ENCODE measurements at regions not wholly inside any gene's neighbourhood (a gene's known extent, or its start where the extent isn't known, plus 50 kb on each side); places are given as distances from the start of the nearest gene placed in this dataset.
"Not testable (repeated sequence)": the region's sequence is repeated elsewhere in the genome, so short reads cannot be mapped to it uniquely, and the experiment has no call there.

DNA sequence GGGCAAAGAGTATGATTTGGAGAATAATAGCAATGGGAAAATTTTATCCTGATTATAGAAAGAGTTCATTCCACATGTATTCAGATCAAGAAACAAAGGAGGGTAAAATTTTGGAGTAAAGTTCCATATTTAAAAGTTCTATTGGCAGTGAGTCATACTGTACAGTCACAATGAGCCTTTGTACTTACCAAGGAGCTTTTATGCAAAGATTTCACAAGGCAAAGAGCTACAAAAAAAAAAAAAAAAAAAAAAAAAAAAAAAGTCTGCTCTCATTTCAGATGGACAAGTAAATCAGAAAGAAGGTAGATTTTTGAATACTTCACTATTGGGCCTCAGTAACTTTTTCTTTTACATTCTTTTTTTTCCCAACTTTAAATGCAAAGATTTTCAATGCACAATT, 1802.2 kb upstream of the PIK3C3 start:
- no peaks in the 10 kb centered on the region for H3K36me3 ChIP-seq (ENCODE audit: low read depth, missing control alignments)
- no peaks in the 10 kb centered on the region for H3K27me3 ChIP-seq
- intact Hi-C loops (cut with DNase I; ENCODE audit: low total_unique reads), result no loop called here
- no peaks in the 10 kb centered on the region for H3K9me3 ChIP-seq
- no peak overlapping the region for H3K27ac ChIP-seq
- TF ChIP-seq, protein P1, sequence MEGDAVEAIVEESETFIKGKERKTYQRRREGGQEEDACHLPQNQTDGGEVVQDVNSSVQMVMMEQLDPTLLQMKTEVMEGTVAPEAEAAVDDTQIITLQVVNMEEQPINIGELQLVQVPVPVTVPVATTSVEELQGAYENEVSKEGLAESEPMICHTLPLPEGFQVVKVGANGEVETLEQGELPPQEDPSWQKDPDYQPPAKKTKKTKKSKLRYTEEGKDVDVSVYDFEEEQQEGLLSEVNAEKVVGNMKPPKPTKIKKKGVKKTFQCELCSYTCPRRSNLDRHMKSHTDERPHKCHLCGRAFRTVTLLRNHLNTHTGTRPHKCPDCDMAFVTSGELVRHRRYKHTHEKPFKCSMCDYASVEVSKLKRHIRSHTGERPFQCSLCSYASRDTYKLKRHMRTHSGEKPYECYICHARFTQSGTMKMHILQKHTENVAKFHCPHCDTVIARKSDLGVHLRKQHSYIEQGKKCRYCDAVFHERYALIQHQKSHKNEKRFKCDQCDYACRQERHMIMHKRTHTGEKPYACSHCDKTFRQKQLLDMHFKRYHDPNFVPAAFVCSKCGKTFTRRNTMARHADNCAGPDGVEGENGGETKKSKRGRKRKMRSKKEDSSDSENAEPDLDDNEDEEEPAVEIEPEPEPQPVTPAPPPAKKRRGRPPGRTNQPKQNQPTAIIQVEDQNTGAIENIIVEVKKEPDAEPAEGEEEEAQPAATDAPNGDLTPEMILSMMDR (IDR thresholded peaks at IDR 0.05), result no peak
- no peak for TF ChIP-seq POLR2A (IDR thresholded peaks at IDR 0.05)
- DNase-seq, result no peak
- H3K4me1 ChIP-seq, result no peaks in the 10 kb centered on the region
- H3K4me3 ChIP-seq, result no peak overlapping the region

DNA sequence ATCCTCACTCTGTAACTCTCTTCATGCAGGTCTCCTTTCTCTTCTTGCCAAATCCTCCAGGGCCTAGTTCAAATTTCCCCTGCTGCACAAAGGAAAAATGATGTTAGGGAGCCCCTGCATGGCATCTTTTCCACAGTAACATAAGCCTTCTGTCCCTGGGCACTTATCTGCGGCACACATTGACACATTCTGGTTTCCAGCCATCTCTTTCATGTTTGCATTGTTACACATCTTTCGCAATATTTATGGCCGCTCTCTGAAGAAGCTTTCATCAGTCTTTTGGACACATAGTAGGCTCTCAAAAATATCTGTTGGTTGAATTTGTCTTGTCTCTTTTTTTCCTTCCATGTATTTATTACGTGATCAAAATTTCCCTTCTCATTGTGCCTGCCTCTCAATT, 1806.1 kb upstream of the PIK3C3 start:
- intact Hi-C loops (cut with DNase I; ENCODE audit: low total_unique reads), result no loop called here
- no peak overlapping the region for H3K27ac ChIP-seq
- H3K4me3 ChIP-seq, result no peak overlapping the region
- TF ChIP-seq, protein P1 (IDR thresholded peaks at IDR 0.05), result no peak
- TF ChIP-seq POLR2A (IDR thresholded peaks at IDR 0.05), result no peak
- no peaks in the 10 kb centered on the region for H3K27me3 ChIP-seq
- H3K9me3 ChIP-seq, result no peaks in the 10 kb centered on the region
- no peaks in the 10 kb centered on the region for H3K36me3 ChIP-seq (ENCODE audit: low read depth, missing control alignments)
- WGBS, 2 donors, result 83 to 95% methylated on average over 4 of the region's 4 CpGs
- no peak for DNase-seq
- H3K4me1 ChIP-seq, result no peaks in the 10 kb centered on the region

DNA sequence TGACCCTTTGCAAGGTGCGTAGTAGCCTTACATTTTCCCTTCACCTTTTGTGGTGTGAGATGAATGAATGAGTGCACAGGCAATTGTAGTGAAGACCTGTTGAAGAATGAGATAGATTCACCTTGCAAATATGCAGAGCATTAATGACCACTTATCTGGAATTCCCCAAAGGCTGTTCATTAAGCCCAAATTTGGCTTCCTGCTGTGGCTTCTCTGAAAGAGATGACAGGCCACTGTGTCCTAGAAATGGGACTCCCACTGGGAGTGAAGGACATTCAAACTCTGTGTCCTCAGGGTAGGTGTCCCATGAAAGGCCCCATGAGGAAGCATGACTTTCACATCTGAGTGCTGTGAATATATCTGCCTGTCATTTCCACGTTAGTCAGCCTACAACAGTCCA, 1821.8 kb upstream of the PIK3C3 start:
- no peak for DNase-seq
- WGBS, 2 donors, result 85 to 95% methylated on average over 2 of the region's 2 CpGs
- TF ChIP-seq POLR2A (IDR thresholded peaks at IDR 0.05), result no peak
- TF ChIP-seq, protein P1 (IDR thresholded peaks at IDR 0.05), result no peak
- Histone ChIP-seq H3K27me3 (no peaks in the 10 kb centered on the region), H3K4me3 (no peak overlapping the region), H3K9me3 (no peaks in the 10 kb centered on the region), H3K36me3 (ENCODE audit: low read depth, missing control alignments) (no peaks in the 10 kb centered on the region), H3K27ac (no peak overlapping the region), H3K4me1 (no peaks in the 10 kb centered on the region)
- intact Hi-C loops (cut with DNase I; ENCODE audit: low total_unique reads), result no loop called here

DNA sequence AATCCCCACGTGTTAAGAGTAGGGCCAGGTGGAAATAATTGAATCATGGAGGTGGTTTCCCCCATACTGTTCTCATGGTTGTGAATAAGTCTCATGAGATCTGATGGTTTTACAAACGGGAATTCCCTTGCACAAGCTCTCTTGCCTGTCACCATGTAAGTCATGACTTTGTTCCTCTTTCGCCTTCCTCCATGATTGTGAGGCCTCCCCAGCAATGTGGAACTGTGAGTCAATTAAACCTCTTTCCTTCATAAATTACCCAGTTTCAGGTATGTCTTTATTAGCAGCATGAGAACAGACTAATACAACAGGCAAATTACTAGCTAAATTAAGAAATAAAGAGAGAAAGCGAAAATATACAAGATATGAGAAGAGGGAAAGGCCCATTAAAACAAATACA, 1822.6 kb upstream of the PIK3C3 start:
- H3K27ac ChIP-seq; H3K27me3 ChIP-seq; H3K36me3 ChIP-seq (ENCODE audit: low read depth, missing control alignments); H3K4me1 ChIP-seq; DNase-seq; H3K4me3 ChIP-seq; H3K9me3 ChIP-seq; intact Hi-C loops (cut with DNase I; ENCODE audit: low total_unique reads): not testable (repeated sequence)
- WGBS, 2 donors, result 90 to 91% methylated on average over 4 of the region's 4 CpGs

DNA sequence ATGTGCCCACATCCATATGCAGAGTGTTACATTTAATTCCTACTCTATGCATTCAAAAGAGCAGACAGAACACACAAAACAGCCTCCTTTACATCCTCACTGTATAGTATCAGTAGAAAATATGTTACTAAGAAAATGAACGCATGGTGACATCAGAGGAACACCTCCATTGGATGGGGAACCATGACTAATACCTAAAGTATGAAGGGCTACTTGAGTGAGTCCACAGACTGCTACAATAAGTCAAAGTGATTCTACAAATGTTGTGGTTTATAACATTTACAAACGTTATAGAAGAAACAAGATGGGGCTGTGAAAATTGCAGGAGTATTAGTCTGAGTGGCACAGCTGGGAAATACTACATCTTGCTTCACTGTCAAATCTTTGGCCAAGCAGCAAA, 1830.9 kb upstream of the PIK3C3 start:
- Histone ChIP-seq H3K27ac (no peak overlapping the region), H3K4me1 (no peaks in the 10 kb centered on the region), H3K27me3 (no peaks in the 10 kb centered on the region), H3K36me3 (ENCODE audit: low read depth, missing control alignments) (no peaks in the 10 kb centered on the region), H3K4me3 (no peak overlapping the region), H3K9me3 (no peaks in the 10 kb centered on the region)
- intact Hi-C loops (cut with DNase I; ENCODE audit: low total_unique reads), result no loop called here
- no peak for TF ChIP-seq POLR2A (IDR thresholded peaks at IDR 0.05)
- TF ChIP-seq, protein P1 (IDR thresholded peaks at IDR 0.05), result no peak
- 80 to 82% methylated on average over 2 of the region's 2 CpGs for WGBS, 2 donors
- no peak for DNase-seq

Measured in testis (tissue), 2 donors.